MM.1S (cell line): ENCODE measurements at regions not wholly inside any gene's neighbourhood (a gene's known extent, or its start where the extent isn't known, plus 50 kb on each side); places are given as distances from the start of the nearest gene placed in this dataset.

ENCODE experiments used
- DNase-seq: peaks from one replicate; pipeline ENCODE4 v3.0.0-alpha.2; 2015
- H2AFZ ChIP-seq: fragments of 300-600 bp; sonication (generic); 2 replicates; pipeline ENCODE4 v1.6.0; 2016; ENCODE audit warnings: antibody characterized with exemption, low read length
- H3F3A ChIP-seq: fragments of 300-600 bp; sonication (generic); 2 replicates; pipeline ENCODE4 v1.6.1; 2016; ENCODE audit warnings: mild to moderate bottlenecking, antibody characterized with exemption, low read length, moderate library complexity, mixed read lengths; ENCODE audit not compliant: insufficient read depth
- H3K27ac ChIP-seq: fragments of 300-600 bp; sonication (generic); 2 replicates; pipeline ENCODE4 v1.5.1; 2016; ENCODE audit warnings: mild to moderate bottlenecking, low read length
- H3K27me3 ChIP-seq: fragments of 300-600 bp; sonication (generic); replicated peaks from 2 replicates; pipeline ENCODE4 v1.6.0; 2016; ENCODE audit warnings: low read length; ENCODE audit not compliant: insufficient read depth
- H3K36me3 ChIP-seq: fragments of 300-600 bp; sonication (generic); replicated peaks from 2 replicates; pipeline ENCODE4 v1.6.1; 2016; ENCODE audit warnings: mild to moderate bottlenecking, low read length, mixed read lengths; ENCODE audit not compliant: insufficient read depth
- H3K4me1 ChIP-seq: fragments of 300-600 bp; sonication (generic); 2 replicates; pipeline ENCODE4 v1.6.1; 2016; ENCODE audit warnings: low read length, mixed read lengths
- H3K4me2 ChIP-seq: fragments of 300-600 bp; sonication (generic); 2 replicates; pipeline ENCODE4 v1.6.0; 2016; ENCODE audit warnings: low read depth, low read length
- H3K4me3 ChIP-seq: fragments of 300-600 bp; sonication (generic); 2 replicates; pipeline ENCODE4 v1.5.1; 2016; ENCODE audit warnings: low read length, mixed read lengths
- H3K79me2 ChIP-seq: fragments of 300-600 bp; sonication (generic); 2 replicates; pipeline ENCODE4 v1.6.1; 2016; ENCODE audit warnings: mixed run types, low read length, mixed read lengths
- H3K9ac ChIP-seq: fragments of 300-600 bp; sonication (generic); 2 replicates; pipeline ENCODE4 v1.6.1; 2016; ENCODE audit warnings: low read length, mixed read lengths
- H3K9me2 ChIP-seq: fragments of 300-600 bp; sonication (generic); replicated peaks from 2 replicates; pipeline ENCODE4 v1.6.1; 2016; ENCODE audit warnings: mild to moderate bottlenecking, low read length, mixed read lengths; ENCODE audit not compliant: insufficient read depth
- H3K9me3 ChIP-seq: fragments of 300-600 bp; sonication (generic); replicated peaks from 2 replicates; pipeline ENCODE4 v1.6.1; 2016; ENCODE audit warnings: mild to moderate bottlenecking, low read length, mixed read lengths; ENCODE audit not compliant: insufficient read depth
- H4K20me1 ChIP-seq: fragments of 300-600 bp; sonication (generic); 2 replicates; pipeline ENCODE4 v1.6.1; 2016; ENCODE audit warnings: mild to moderate bottlenecking, low read length, moderate library complexity, mixed read lengths; ENCODE audit not compliant: insufficient read depth
- CTCF ChIP-seq: fragments of 300-600 bp; sonication (generic); IDR thresholded peaks from 2 replicates; pipeline ENCODE4 v1.5.1; 2016; ENCODE audit warnings: antibody characterized with exemption, low read length, mixed read lengths
- EZH2 ChIP-seq: fragments of 300-600 bp; sonication (generic); optimal IDR thresholded peaks from 2 replicates; pipeline ENCODE3; 2017; ENCODE audit warnings: low read depth, mild to moderate bottlenecking, antibody characterized with exemption, low read length, mixed read lengths
- EZH2phosphoT487 ChIP-seq: fragments of 300-600 bp; sonication (generic); IDR thresholded peaks from 2 replicates; pipeline ENCODE4 v1.6.1; 2018; ENCODE audit warnings: antibody characterized with exemption, low read length

- Histone ChIP-seq H3K4me3 (peak overlapping the region; percentile 36), H2AFZ (no peak overlapping the region; the same call in 1 of the 2 replicates), H3K27me3 (peaks cover 16% of the 10 kb centered on the region; the same call in 1 of the 2 replicates), H3F3A (peaks cover 15% of the 10 kb centered on the region), H3K9me2 (no peaks in the 10 kb centered on the region), H3K9ac (no peak overlapping the region; the same call in 1 of the 2 replicates), H3K79me2 (no peaks in the 10 kb centered on the region), H4K20me1 (no peaks in the 10 kb centered on the region), H3K27ac (peak overlapping the region; percentile 77; the same call in 1 of the 2 replicates), H3K4me1 (peaks cover 22% of the 10 kb centered on the region), H3K4me2 (peak overlapping the region; percentile 58), H3K36me3 (no peaks in the 10 kb centered on the region), H3K9me3 (no peaks in the 10 kb centered on the region)
- peak; percentile 86 for DNase-seq
- TF ChIP-seq EZH2: no peak
- no peak for TF ChIP-seq CTCF
- TF ChIP-seq EZH2phosphoT487: no peak
These were observed 1206.7 kb upstream of the CDH2 start for GRCh38 chr18:29383311-29384273.

GRCh38 chr18:29378651-29379136, 1201.8 kb upstream of the CDH2 start:
- Histone ChIP-seq H3F3A (peaks cover 15% of the 10 kb centered on the region), H3K27me3 (no peaks in the 10 kb centered on the region), H3K4me2 (no peak overlapping the region), H3K79me2 (no peaks in the 10 kb centered on the region), H3K9ac (no peak overlapping the region), H3K27ac (no peak overlapping the region), H3K9me2 (no peaks in the 10 kb centered on the region), H4K20me1 (no peaks in the 10 kb centered on the region), H3K36me3 (no peaks in the 10 kb centered on the region), H3K9me3 (no peaks in the 10 kb centered on the region), H3K4me3 (no peak overlapping the region), H3K4me1 (peaks cover 13% of the 10 kb centered on the region), H2AFZ (no peak overlapping the region)
- TF ChIP-seq EZH2 (no peak), EZH2phosphoT487 (no peak)
- DNase-seq: no peak

GRCh38 chr18:29377346-29377745, 1200.4 kb upstream of the CDH2 start:
- Histone ChIP-seq H3K4me1 (peaks cover 1% of the 10 kb centered on the region), H3K9me3 (no peaks in the 10 kb centered on the region), H3F3A (peaks cover 1% of the 10 kb centered on the region; the same call in 1 of the 2 replicates), H3K79me2 (no peaks in the 10 kb centered on the region), H3K9me2 (no peaks in the 10 kb centered on the region), H3K27ac (no peak overlapping the region), H3K27me3 (no peaks in the 10 kb centered on the region), H4K20me1 (no peaks in the 10 kb centered on the region), H3K36me3 (no peaks in the 10 kb centered on the region), H3K4me3 (no peak overlapping the region), H2AFZ (no peak overlapping the region), H3K9ac (no peak overlapping the region), H3K4me2 (no peak overlapping the region)
- no peak for TF ChIP-seq EZH2
- no peak for TF ChIP-seq CTCF
- DNase-seq: no peak
